MM.1S (cell line): ENCODE measurements at regions not wholly inside any gene's neighbourhood (a gene's known extent, or its start where the extent isn't known, plus 50 kb on each side); places are given as distances from the start of the nearest gene placed in this dataset.

Experiments used
- CTCF ChIP-seq: fragments of 300-600 bp; sonication (generic); IDR thresholded peaks from 2 replicates; pipeline ENCODE4 v1.5.1; 2016; ENCODE audit warnings: antibody characterized with exemption, low read length, mixed read lengths
- EZH2 ChIP-seq: fragments of 300-600 bp; sonication (generic); optimal IDR thresholded peaks from 2 replicates; pipeline ENCODE3; 2017; ENCODE audit warnings: low read depth, mild to moderate bottlenecking, antibody characterized with exemption, low read length, mixed read lengths
- EZH2phosphoT487 ChIP-seq: fragments of 300-600 bp; sonication (generic); IDR thresholded peaks from 2 replicates; pipeline ENCODE4 v1.6.1; 2018; ENCODE audit warnings: antibody characterized with exemption, low read length

GRCh38 chr9:22240619-22241018 is 206.0 kb upstream of the DMRTA1 start:
- TF ChIP-seq CTCF (no peak), EZH2phosphoT487 (no peak), EZH2 (no peak)
